H1 (cell line): ENCODE measurements at regions not wholly inside any gene's neighbourhood (a gene's known extent, or its start where the extent isn't known, plus 50 kb on each side); places are given as distances from the start of the nearest gene placed in this dataset.

Experiments used
- CHD1 ChIP-seq: IDR thresholded peaks from 2 replicates; pipeline ENCODE4 v1.6.1; 2012; ENCODE audit warnings: low read depth, low read length, improper control_type of control experiment
- KDM5A ChIP-seq: fragments of 200-600 bp; IDR thresholded peaks from 2 replicates; pipeline ENCODE4 v1.7.1; 2012; ENCODE audit warnings: mild to moderate bottlenecking, low read length, inconsistent platforms, mixed read lengths
- TBP ChIP-seq: IDR thresholded peaks from 2 replicates; pipeline ENCODE4 v1.6.1; 2011; ENCODE audit warnings: low read depth, low read length, improper control_type of control experiment

- TF ChIP-seq CHD1 = no peak
- no peak for TF ChIP-seq KDM5A
- no peak for TF ChIP-seq TBP
Observed at GRCh38 chr2:120988051-120988699, 252.5 kb downstream of the GLI2 start (continued).
